DMS53 (cell line): ENCODE measurements at regions not wholly inside any gene's neighbourhood (a gene's known extent, or its start where the extent isn't known, plus 50 kb on each side); places are given as distances from the start of the nearest gene placed in this dataset.
"Not testable (repeated sequence)": the region's sequence is repeated elsewhere in the genome, so short reads cannot be mapped to it uniquely, and the experiment has no call there.

Source experiments
- DNase-seq: peaks from one replicate; lab custom pipeline; 2025; lab: John Stamatoyannopoulos, UW

GRCh38 chr2:54031288-54031687 is 60.5 kb upstream of the PSME4 start:
- DNase-seq: not testable (repeated sequence)

- no peak for DNase-seq
Observed at GRCh38 chr2:54030806-54031205, 60.0 kb upstream of the PSME4 start.

- no peak for DNase-seq
Observed at GRCh38 chr2:54030396-54030741, 59.6 kb upstream of the PSME4 start.

GRCh38 chr2:54029721-54030395 is 59.1 kb upstream of the PSME4 start:
- no peak for DNase-seq

GRCh38 chr2:54025463-54026075 is 54.8 kb upstream of the PSME4 start:
- DNase-seq: not testable (repeated sequence)

GRCh38 chr2:54024576-54024975 is 53.8 kb upstream of the PSME4 start:
- DNase-seq: no peak

GRCh38 chr2:54021702-54022101 is 50.9 kb upstream of the PSME4 start:
- no peak for DNase-seq

- peak; percentile 28 for DNase-seq
Observed at GRCh38 chr2:54020793-54021414, 50.1 kb upstream of the PSME4 start.
